Neuronal stem cell (in vitro differentiated cells): ENCODE measurements at regions not wholly inside any gene's neighbourhood (a gene's known extent, or its start where the extent isn't known, plus 50 kb on each side); places are given as distances from the start of the nearest gene placed in this dataset.

Source experiments
- DNase-seq: peaks from one replicate; pipeline ENCODE4 v3.0.0-alpha.2; 2013; ENCODE audit warnings: low spot score
- H2AFZ ChIP-seq: one replicate; pipeline ENCODE4 v1.6.1; 2013; ENCODE audit warnings: mild to moderate bottlenecking, low read length, inconsistent platforms
- H2AK5ac ChIP-seq: 2 replicates; pipeline ENCODE4 v1.6.1; 2013; ENCODE audit warnings: low read depth, mild to moderate bottlenecking, inconsistent platforms, low read length, moderate library complexity, mixed read lengths
- H2BK120ac ChIP-seq: 2 replicates; pipeline ENCODE4 v1.6.1; 2013; ENCODE audit warnings: low read depth, mild to moderate bottlenecking, inconsistent platforms, low read length, moderate library complexity, mixed read lengths
- H2BK12ac ChIP-seq: one replicate; pipeline ENCODE4 v1.6.1; 2013; ENCODE audit warnings: low read length, inconsistent platforms
- H2BK15ac ChIP-seq: 2 replicates; pipeline ENCODE4 v1.6.1; 2013; ENCODE audit warnings: mild to moderate bottlenecking, low read length, inconsistent platforms, mixed read lengths
- H2BK5ac ChIP-seq: one replicate; pipeline ENCODE4 v1.6.1; 2013; ENCODE audit warnings: inconsistent platforms, mild to moderate bottlenecking, low read length, moderate library complexity
- H3K14ac ChIP-seq: one replicate; pipeline ENCODE4 v1.6.1; 2013; ENCODE audit warnings: low read length, inconsistent platforms
- H3K18ac ChIP-seq: 2 replicates; pipeline ENCODE4 v1.6.1; 2013; ENCODE audit warnings: low read length, inconsistent platforms
- H3K23ac ChIP-seq: 2 replicates; pipeline ENCODE4 v1.6.1; 2013; ENCODE audit warnings: low read depth, mild to moderate bottlenecking, mixed read lengths, low read length, inconsistent platforms; ENCODE audit not compliant: poor library complexity
- H3K27ac ChIP-seq: replicated peaks from 3 replicates; pipeline ENCODE4 v1.5.1; 2013; ENCODE audit warnings: low read length, inconsistent platforms
- H3K27me3 ChIP-seq, 3 experiments: 2 replicates each; pipeline ENCODE4 v1.6.1; 2013; ENCODE audit warnings: low read length in 3 of 3, mild to moderate bottlenecking in 2 of 3, inconsistent platforms in 1 of 3, low read depth in 1 of 3, mixed read lengths in 1 of 3, moderate library complexity in 1 of 3; ENCODE audit not compliant: control insufficient read depth in 3 of 3, insufficient read depth in 3 of 3
- H3K36me3 ChIP-seq, 2 donors: replicated peaks in 1 of 2; 2 replicates each; pipeline ENCODE4 v1.6.1; 2013; ENCODE audit warnings: low read length in 2 of 2; ENCODE audit not compliant: control insufficient read depth in 2 of 2, insufficient read depth in 2 of 2
- H3K4ac ChIP-seq: 2 replicates; pipeline ENCODE4 v1.6.1; 2013; ENCODE audit warnings: inconsistent platforms, mild to moderate bottlenecking, low read length, moderate library complexity
- H3K4me1 ChIP-seq, 2 donors: 1 replicate in 1 of 2; 2 replicates in 1 of 2; pipeline ENCODE4 v1.6.1; 2013; ENCODE audit warnings: low read length in 2 of 2, low read depth in 1 of 2; ENCODE audit not compliant: control insufficient read depth in 2 of 2, insufficient read depth in 1 of 2
- H3K4me2 ChIP-seq: one replicate; pipeline ENCODE4 v1.6.1; 2013; ENCODE audit warnings: mild to moderate bottlenecking, low read length, inconsistent platforms; ENCODE audit not compliant: insufficient read depth, poor library complexity, severe bottlenecking
- H3K4me3 ChIP-seq, 2 donors: 2 replicates each; pipeline ENCODE4 v1.5.1; 2013; ENCODE audit warnings: low read length in 2 of 2, mild to moderate bottlenecking in 2 of 2, inconsistent platforms in 1 of 2, moderate library complexity in 1 of 2
- H3K79me1 ChIP-seq: one replicate; pipeline ENCODE4 v1.6.1; 2013; ENCODE audit warnings: low read depth, mild to moderate bottlenecking, inconsistent platforms, low read length, moderate library complexity
- H3K9ac ChIP-seq: one replicate; pipeline ENCODE4 v1.6.1; 2013; ENCODE audit warnings: mild to moderate bottlenecking, low read depth, low read length, inconsistent platforms; ENCODE audit not compliant: poor library complexity
- H3K9me3 ChIP-seq, 2 donors: replicated peaks in 1 of 2; 2 replicates each; pipeline versions ENCODE3 to v1.6.1; 2013; ENCODE audit warnings: low read length in 2 of 2, mild to moderate bottlenecking in 2 of 2, inconsistent platforms in 1 of 2, low read depth in 1 of 2, mixed read lengths in 1 of 2, moderate library complexity in 1 of 2; ENCODE audit not compliant: control insufficient read depth in 2 of 2, insufficient read depth in 1 of 2
- H4K8ac ChIP-seq: one replicate; pipeline ENCODE4 v1.6.1; 2013; ENCODE audit warnings: low read depth, mild to moderate bottlenecking, inconsistent platforms, low read length, moderate library complexity
- H4K91ac ChIP-seq: one replicate; pipeline ENCODE4 v1.6.1; 2013; ENCODE audit warnings: low read length, low read depth, mild to moderate bottlenecking, inconsistent platforms; ENCODE audit not compliant: poor library complexity
- WGBS, 2 donors: extraction: QIAGEN DNeasy Blood & Tissue Kit; methylation state at CpG; one replicate each; pipeline ENCODE4 v1.1.7; 2013; ENCODE audit warnings: missing lambda C conversion rate in 2 of 2, mixed read lengths in 1 of 2; ENCODE audit not compliant: insufficient read length in 2 of 2, insufficient replicate concordance in 1 of 2; ENCODE audit errors: extremely low coverage in 2 of 2; 5-methylcytosine and 5-hydroxymethylcytosine counted together

GRCh38 chr5:168066536-168067208 lies 224.8 kb upstream of the WWC1 start:
- no peaks in the 10 kb centered on the region for H3K9me3 ChIP-seq
- H3K23ac ChIP-seq, result no peak overlapping the region
- DNase-seq, result no peak
- H3K4me2 ChIP-seq, result no peak overlapping the region
- no peak overlapping the region for H2AFZ ChIP-seq
- no CpG with 5 or more reads among the region's 5 CpGs for WGBS, 2 donors
- no peaks in the 10 kb centered on the region for H3K79me1 ChIP-seq
- H3K27me3 ChIP-seq, result no peaks in the 10 kb centered on the region
- H2BK120ac ChIP-seq, result no peak overlapping the region
- H4K8ac ChIP-seq, result no peak overlapping the region
- no peak overlapping the region for H2BK15ac ChIP-seq
- H3K27ac ChIP-seq, result no peak overlapping the region
- H4K91ac ChIP-seq, result no peak overlapping the region
- peaks cover 0 to 7% of the 10 kb centered on the region in 2 donors for H3K36me3 ChIP-seq
- H3K4ac ChIP-seq, result no peak overlapping the region
- H3K18ac ChIP-seq, result no peak overlapping the region
- H2BK5ac ChIP-seq, result no peak overlapping the region
- H3K14ac ChIP-seq, result no peak overlapping the region
- no peak overlapping the region for H3K9ac ChIP-seq
- H3K4me1 ChIP-seq, result peaks cover 0 to 4% of the 10 kb centered on the region in 2 donors
- H3K4me3 ChIP-seq, result no peak overlapping the region
- H2AK5ac ChIP-seq, result no peak overlapping the region
- H2BK12ac ChIP-seq, result no peak overlapping the region

GRCh38 chr5:168070761-168071160 lies 220.7 kb upstream of the WWC1 start:
- Histone ChIP-seq H3K4me1 (peaks cover 2 to 6% of the 10 kb centered on the region in 2 donors), H3K9ac (no peak overlapping the region), H2BK12ac (no peak overlapping the region), H3K36me3 (no peaks in the 10 kb centered on the region), H2AFZ (no peak overlapping the region), H4K91ac (no peak overlapping the region), H3K18ac (no peak overlapping the region), H3K4me3 (no peak overlapping the region), H2AK5ac (no peak overlapping the region), H3K9me3 (no peaks in the 10 kb centered on the region), H3K27me3 (no peaks in the 10 kb centered on the region), H3K4me2 (no peak overlapping the region), H4K8ac (no peak overlapping the region), H3K4ac (no peak overlapping the region), H2BK5ac (no peak overlapping the region), H2BK120ac (no peak overlapping the region), H2BK15ac (no peak overlapping the region), H3K27ac (no peak overlapping the region), H3K23ac (no peak overlapping the region), H3K79me1 (no peaks in the 10 kb centered on the region), H3K14ac (no peak overlapping the region)
- no CpG with 5 or more reads among the region's 1 CpG for WGBS, 2 donors
- no peak for DNase-seq

GRCh38 chr5:168072665-168073064 lies 218.8 kb upstream of the WWC1 start:
- H3K23ac ChIP-seq, result no peak overlapping the region
- H2BK15ac ChIP-seq, result no peak overlapping the region
- H3K9me3 ChIP-seq, result no peaks in the 10 kb centered on the region
- H3K4me2 ChIP-seq, result no peak overlapping the region
- H3K79me1 ChIP-seq, result no peaks in the 10 kb centered on the region
- H3K14ac ChIP-seq, result no peak overlapping the region
- H2BK12ac ChIP-seq, result no peak overlapping the region
- DNase-seq, result no peak
- H3K18ac ChIP-seq, result peak overlapping the region; percentile 48
- no peaks in the 10 kb centered on the region for H3K36me3 ChIP-seq
- no peak overlapping the region for H2BK5ac ChIP-seq
- H4K8ac ChIP-seq, result no peak overlapping the region
- H3K4me3 ChIP-seq, result no peak overlapping the region
- no peak overlapping the region for H4K91ac ChIP-seq
- H3K4ac ChIP-seq, result no peak overlapping the region
- no peak overlapping the region for H2AFZ ChIP-seq
- H2AK5ac ChIP-seq, result no peak overlapping the region
- H3K27ac ChIP-seq, result no peak overlapping the region
- H2BK120ac ChIP-seq, result no peak overlapping the region
- no peak overlapping the region for H3K9ac ChIP-seq
- no peaks in the 10 kb centered on the region for H3K27me3 ChIP-seq
- WGBS, 2 donors, result no CpG with 5 or more reads among the region's 6 CpGs
- peaks cover 2 to 6% of the 10 kb centered on the region in 2 donors for H3K4me1 ChIP-seq

GRCh38 chr5:168073311-168073710 lies 218.1 kb upstream of the WWC1 start:
- no peak overlapping the region for H2BK5ac ChIP-seq
- H2AK5ac ChIP-seq, result no peak overlapping the region
- no peak overlapping the region for H3K4me3 ChIP-seq
- H3K14ac ChIP-seq, result no peak overlapping the region
- H3K4me1 ChIP-seq, result peaks cover 2 to 6% of the 10 kb centered on the region in 2 donors
- H2BK120ac ChIP-seq, result no peak overlapping the region
- no peak overlapping the region for H3K4me2 ChIP-seq
- no peaks in the 10 kb centered on the region for H3K27me3 ChIP-seq
- no peaks in the 10 kb centered on the region for H3K36me3 ChIP-seq
- no peak overlapping the region for H3K9ac ChIP-seq
- no peak overlapping the region for H2AFZ ChIP-seq
- no peak overlapping the region for H3K4ac ChIP-seq
- no peak overlapping the region for H4K91ac ChIP-seq
- H2BK12ac ChIP-seq, result no peak overlapping the region
- no peak overlapping the region for H2BK15ac ChIP-seq
- no peak overlapping the region for H3K18ac ChIP-seq
- no CpG with 5 or more reads among the region's 5 CpGs for WGBS, 2 donors
- no peak for DNase-seq
- no peak overlapping the region for H3K23ac ChIP-seq
- H3K27ac ChIP-seq, result no peak overlapping the region
- H3K79me1 ChIP-seq, result no peaks in the 10 kb centered on the region
- H4K8ac ChIP-seq, result no peak overlapping the region
- no peaks in the 10 kb centered on the region for H3K9me3 ChIP-seq
